HG02981 (cell line): ENCODE measurements at regions not wholly inside any gene's neighbourhood (a gene's known extent, or its start where the extent isn't known, plus 50 kb on each side); places are given as distances from the start of the nearest gene placed in this dataset.
"Not testable (repeated sequence)": the region's sequence is repeated elsewhere in the genome, so short reads cannot be mapped to it uniquely, and the experiment has no call there.

Source experiments
- ATAC-seq: cut with Tn5 transposase; IDR thresholded peaks from one replicate; pipeline ENCODE4 v1.9.1; 2021; ENCODE audit warnings: mild to moderate bottlenecking, moderate library complexity; ENCODE audit not compliant: unreplicated experiment

- ATAC-seq, result not testable (repeated sequence)
These were observed 679.7 kb downstream of the METTL15 start for GRCh38 chr11:28787897-28788296.

GRCh38 chr11:28777126-28777525 is 668.9 kb downstream of the METTL15 start:
- no peak for ATAC-seq

- no peak for ATAC-seq
These were observed 665.4 kb downstream of the METTL15 start for GRCh38 chr11:28773606-28774005.

GRCh38 chr11:28770806-28771205 is 662.6 kb downstream of the METTL15 start:
- ATAC-seq, result no peak

- ATAC-seq, result no peak
These were observed 659.4 kb downstream of the METTL15 start for GRCh38 chr11:28767574-28767973.

- no peak for ATAC-seq
These were observed 655.7 kb downstream of the METTL15 start for GRCh38 chr11:28763876-28764275.

GRCh38 chr11:28763151-28763550 is 655.0 kb downstream of the METTL15 start:
- ATAC-seq, result no peak

- ATAC-seq, result no peak
These were observed 652.6 kb downstream of the METTL15 start for GRCh38 chr11:28760676-28761390.

GRCh38 chr11:28759311-28759710 is 651.1 kb downstream of the METTL15 start:
- no peak for ATAC-seq

- no peak for ATAC-seq
These were observed 649.7 kb downstream of the METTL15 start for GRCh38 chr11:28757725-28758515.

GRCh38 chr11:28756977-28757376 is 648.8 kb downstream of the METTL15 start:
- no peak for ATAC-seq

- ATAC-seq, result no peak
These were observed 634.9 kb downstream of the METTL15 start for GRCh38 chr11:28743061-28743550.

- no peak for ATAC-seq
These were observed 631.5 kb downstream of the METTL15 start for GRCh38 chr11:28739489-28740280.

GRCh38 chr11:28738549-28738948 is 630.4 kb downstream of the METTL15 start:
- no peak for ATAC-seq

- no peak for ATAC-seq
These were observed 628.1 kb downstream of the METTL15 start for GRCh38 chr11:28736256-28736655.

- ATAC-seq, result no peak
These were observed 627.3 kb downstream of the METTL15 start for GRCh38 chr11:28735511-28735910.

- no peak for ATAC-seq
These were observed 622.7 kb downstream of the METTL15 start for GRCh38 chr11:28730889-28731288.

- no peak for ATAC-seq
These were observed 622.1 kb downstream of the METTL15 start for GRCh38 chr11:28730336-28730735.

- ATAC-seq, result no peak
These were observed 621.2 kb downstream of the METTL15 start for GRCh38 chr11:28729339-28729738.

GRCh38 chr11:28728666-28729065 is 620.5 kb downstream of the METTL15 start:
- ATAC-seq, result no peak

GRCh38 chr11:28727254-28727653 is 619.1 kb downstream of the METTL15 start:
- no peak for ATAC-seq
